Fibroblast of the conjunctiva (primary cell): ENCODE measurements at regions not wholly inside any gene's neighbourhood (a gene's known extent, or its start where the extent isn't known, plus 50 kb on each side); places are given as distances from the start of the nearest gene placed in this dataset.
A peak's percentile ranks its signal among the peaks of the same experiment; 100 is the strongest.

ENCODE experiments used
- DNase-seq: peaks from one replicate; pipeline ENCODE4 v3.0.0-alpha.2; 2010; ENCODE audit warnings: low read depth

DNA sequence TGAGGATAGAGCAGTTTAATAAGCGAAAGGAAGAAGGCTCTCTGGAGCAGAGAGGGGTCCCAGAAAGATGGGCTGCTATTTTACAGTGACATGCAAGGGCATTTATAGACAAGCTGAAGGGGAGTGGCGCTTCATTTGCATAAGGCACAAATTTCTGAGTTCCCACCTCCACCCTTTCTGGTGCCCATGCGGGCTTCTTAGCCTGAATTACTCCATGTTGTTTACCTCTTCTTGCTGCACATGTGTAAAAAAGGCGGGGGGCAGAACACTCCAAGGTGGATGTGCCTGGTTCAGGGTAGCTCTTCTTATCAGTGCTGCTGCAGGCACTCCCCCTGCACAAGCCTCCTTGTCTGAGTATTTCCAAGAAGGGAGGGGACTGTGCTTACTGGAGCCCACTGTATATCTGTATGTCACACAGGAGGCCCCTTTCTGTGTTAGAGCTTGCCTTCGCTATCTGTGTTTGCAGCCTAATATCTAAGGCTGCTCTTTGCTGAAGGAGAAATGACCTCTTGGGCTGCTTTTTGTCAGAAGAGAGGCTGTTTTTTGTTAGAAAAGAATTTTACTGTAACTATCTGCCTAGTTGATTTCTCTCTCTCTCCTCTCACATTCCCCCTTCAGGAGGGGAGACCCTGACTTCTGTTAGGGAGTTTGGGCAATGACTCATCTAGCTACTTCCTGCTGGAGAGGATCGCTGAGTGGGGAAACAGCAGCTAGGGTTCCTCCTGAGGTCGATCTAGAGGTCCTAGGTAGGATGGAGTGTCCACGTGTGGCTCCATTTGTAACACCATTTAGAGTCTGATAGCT, 1057.0 kb upstream of the CNTN5 start:
- no peak for DNase-seq

DNA sequence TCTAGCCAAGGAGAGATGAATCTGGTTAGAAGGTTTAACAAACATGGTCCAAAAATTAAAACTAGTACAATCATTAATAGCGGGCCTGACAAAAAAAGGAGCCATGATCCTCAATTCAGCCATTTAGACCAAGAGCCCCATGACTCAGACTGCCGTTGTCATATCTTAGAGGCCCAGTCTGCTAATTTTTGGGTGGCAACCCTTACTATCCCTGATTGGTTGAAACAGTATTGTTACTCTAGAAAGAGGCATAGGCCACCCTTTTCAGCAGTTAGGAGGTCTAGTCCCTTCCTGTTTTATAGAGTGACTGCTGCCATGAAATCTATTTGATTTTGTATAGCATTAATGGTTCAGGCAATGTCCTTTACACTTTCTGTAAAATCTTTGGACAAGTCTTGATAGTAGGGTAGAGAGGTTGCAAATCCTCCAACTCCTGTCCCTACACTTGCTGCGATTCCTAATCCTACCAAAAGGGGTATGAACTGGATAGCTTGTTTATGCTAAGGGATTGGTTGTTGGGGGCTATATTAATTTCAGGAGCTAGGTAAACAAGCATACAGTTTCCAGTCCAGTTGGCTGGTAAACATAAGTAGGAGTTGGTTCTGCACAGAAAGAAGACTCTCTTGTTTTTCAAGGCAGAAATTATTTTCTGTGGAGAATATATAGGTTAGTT, 1056.3 kb upstream of the CNTN5 start:
- DNase-seq, result no peak

DNA sequence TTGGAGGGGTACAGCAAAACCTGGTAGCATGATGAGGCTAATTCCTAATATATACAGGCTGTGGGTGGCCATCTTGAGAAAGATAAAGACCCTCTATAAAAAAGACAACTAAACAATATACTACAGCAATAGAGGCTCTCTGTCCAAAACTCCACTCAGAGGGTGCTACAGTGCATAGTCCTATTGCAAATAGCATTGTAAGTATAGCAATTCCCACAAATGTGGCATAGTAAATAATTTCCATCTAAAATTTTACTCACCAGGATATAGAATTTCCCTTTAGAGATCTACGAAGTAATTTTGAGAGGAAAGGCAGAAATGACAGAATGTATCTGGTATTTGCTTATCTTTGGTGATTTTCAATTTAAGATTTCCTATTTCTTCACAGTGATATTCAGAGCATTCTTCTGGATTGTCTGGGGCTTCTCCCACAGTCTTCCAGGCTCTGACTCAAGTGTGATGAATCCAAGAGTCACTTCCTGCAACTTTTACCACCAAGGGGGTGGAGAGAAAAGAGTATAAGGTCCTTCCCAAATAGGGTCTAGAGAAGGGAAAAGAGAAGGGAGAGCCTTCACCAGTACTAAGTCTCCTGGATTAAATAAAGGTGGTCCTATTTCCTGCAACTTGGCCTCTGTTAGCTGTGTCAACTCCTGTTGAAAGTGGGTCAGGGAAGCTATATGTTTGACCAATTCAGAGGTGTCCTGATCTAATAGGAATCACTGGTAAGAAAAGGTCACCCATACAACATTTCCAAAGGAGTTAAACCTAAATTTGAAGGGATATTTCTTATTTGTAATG, 1054.7 kb upstream of the CNTN5 start:
- peak; percentile 3 for DNase-seq

DNA sequence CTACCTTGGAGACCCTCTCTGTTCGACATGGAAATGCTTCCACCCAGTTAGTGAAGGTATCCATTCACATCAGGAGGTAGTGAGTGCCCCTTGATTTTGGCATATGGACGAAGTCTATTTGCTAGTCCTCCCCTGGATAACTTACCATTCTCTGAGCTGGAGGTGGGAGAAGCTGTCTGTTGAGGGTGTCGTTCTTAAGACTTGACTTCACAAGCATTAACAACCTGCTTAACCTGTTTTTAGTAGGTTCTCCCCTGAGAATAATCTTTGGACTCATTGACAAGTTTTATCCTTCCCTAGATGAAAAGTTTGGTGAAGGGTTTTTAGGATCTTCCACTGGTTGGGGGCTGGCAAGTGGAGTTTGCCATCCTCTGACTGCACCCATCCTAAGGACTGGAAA, 1053.8 kb upstream of the CNTN5 start:
- DNase-seq, result no peak

DNA sequence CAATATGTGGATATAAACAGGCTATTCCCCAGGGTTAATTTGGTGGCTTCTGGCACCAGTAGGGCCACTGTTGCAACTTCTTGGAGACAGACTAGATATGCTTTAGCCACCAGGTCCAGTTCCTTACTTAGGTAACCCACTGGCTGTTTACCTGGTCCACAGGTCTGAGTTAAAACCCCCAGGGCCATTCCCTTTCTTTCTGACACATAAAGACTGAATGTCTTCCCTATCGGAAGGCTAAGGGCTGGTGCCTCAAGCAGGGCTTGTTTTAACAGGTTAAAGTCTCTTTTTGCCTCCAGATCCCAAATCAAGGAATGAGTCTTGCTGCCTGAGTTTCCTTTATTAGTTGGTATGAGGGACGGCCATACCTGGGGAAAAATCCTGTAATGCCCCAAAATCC, 1052.7 kb upstream of the CNTN5 start:
- DNase-seq, result no peak

DNA sequence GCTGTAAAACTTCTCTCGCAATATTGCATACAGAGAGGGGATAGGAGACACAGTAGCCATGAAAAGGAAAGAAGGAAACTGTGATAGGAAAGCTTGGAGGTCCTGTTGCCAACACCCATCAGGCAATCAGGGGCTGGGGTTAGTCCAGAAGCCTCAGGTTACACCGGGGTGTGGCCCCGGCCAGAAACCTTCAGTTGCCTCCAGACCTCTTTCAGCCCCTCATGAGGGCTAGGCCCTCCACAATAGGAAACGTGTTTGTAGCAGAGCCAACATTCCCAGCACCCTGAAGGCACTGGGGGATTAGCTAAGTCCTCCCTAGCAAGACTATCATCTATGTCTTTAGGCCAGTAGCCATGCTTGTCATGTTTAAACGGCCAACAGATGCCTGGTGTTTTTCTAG, 1048.0 kb upstream of the CNTN5 start:
- DNase-seq, result no peak

DNA sequence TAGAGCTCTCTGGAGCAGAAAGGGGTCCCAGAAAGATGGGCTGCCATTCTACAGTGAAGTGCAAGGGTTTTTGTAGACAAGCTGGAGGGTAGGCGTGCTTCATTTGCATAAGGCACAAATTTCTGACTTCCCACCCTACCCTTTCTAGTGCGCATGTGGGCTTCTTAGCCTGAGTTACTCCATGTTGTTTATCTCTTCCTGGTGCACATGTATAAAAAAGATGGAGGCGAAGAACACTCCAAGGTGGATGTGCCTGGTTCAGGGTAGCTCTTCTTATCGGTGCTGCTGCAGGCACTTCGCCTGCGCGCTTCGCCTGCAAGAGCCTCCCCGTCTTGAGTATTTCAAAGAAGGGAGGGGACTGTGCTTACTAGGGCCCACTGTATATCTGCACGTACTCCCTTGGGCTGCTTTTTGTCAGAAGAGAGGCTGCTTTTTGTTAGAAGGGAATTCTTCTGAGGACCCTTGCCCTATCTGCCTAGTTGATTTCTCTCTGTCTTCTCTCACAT, 1047.3 kb upstream of the CNTN5 start:
- DNase-seq, result no peak

DNA sequence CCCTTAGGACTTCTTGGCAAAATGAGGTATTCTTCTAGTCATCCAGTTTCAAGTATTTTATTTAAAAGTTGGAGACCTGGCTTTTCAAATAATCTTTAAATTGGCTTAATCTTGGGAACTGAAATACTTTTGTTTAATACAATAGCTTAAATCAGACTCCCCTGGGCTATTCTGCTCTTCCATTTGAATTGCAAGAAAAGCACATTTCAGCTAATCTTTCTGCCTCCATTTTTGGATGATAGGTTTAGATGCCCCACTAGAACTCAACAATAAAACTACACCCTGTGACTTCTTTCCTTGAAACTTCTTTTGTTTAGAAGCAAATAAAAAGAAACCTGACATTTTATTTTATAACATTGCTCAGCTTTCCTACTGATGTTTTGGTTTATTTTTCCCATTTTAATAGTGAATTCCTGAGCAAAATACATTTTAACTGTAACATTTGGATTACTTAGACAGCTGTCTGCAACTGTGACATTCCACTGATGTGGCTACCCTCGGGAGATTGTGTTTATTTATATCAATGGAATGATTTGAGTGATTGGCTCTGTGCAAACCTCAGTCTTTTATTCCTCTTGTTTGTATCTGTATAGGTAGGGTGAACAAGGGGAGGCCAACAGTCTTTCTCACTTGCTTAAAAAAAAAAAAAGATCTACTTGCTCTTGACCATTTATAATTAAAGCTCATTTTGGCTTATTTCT, 1045.8 kb upstream of the CNTN5 start:
- DNase-seq, result no peak

DNA sequence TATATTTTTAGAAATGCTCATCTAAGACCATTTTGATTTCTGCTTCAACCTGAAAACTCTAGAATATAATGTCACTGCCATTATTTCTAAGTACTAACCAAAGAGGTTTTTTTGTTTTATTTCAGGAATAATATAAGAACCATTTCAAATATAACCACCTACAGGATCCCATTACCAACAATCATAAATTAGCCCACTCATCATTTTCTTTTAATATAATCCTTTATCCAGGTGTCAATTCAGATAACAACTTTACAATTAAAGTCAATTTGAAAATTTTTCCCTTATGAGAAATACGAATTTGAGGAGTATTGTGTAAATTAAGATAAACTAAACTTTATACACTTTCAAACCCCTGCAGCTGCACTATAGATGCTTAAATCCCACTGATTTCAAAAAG, 1043.0 kb upstream of the CNTN5 start:
- DNase-seq, result no peak

DNA sequence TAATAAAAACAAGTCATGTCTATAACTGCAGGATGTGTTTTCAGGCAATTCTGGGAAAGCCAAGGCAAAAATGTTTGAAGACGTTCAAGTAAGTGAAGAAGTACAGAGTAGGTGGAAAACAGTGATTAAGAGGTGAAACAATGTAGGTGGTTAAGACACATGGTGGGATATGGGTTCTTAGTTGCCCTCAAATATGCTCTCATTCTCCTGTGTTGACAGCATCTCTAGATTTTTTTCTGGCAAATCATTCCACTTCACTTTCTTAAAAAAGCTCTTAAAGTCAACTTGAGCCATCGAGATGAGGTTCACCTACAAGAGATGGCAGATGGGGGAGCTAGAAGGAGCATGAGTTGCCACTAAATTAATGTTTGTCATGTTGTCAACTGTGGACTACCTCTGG, 1041.0 kb upstream of the CNTN5 start:
- DNase-seq, result no peak

DNA sequence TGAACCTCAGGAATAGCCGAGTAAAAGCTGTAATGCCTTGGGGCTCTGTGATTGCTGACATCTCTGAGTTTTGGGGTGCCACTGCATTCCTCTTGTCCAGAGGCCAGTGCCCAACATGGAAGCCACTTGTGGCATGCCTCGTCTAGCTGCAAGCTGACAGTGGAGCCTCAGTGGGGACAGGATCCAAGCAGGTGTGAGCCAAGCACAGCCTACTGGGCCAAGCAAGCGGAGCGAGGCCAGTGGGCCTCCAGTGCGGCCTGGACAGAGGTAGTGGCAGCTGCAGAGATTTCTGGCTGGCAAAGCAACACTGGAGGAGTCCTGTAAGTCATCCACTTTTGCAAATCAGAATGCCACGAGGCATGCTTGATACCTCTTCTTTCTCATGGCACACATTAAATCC, 1038.2 kb upstream of the CNTN5 start:
- DNase-seq, result no peak

DNA sequence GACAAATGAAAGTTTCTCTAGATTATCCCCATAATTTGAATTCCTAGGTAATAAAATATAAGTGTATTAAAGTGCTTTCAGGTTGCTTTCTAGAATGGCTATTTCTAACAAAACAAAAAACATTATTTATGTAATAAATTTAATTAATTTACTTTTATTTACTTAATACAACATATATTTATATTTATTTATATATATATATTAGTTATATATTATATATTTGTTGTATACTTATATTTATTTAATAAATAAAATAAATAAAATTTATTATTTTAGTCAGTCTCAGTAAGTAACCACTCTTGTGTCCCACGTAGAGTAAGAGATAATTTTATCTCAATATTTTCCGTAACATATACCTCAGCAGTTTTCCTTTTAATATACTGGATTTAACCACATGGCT, 1031.6 kb upstream of the CNTN5 start:
- no peak for DNase-seq

DNA sequence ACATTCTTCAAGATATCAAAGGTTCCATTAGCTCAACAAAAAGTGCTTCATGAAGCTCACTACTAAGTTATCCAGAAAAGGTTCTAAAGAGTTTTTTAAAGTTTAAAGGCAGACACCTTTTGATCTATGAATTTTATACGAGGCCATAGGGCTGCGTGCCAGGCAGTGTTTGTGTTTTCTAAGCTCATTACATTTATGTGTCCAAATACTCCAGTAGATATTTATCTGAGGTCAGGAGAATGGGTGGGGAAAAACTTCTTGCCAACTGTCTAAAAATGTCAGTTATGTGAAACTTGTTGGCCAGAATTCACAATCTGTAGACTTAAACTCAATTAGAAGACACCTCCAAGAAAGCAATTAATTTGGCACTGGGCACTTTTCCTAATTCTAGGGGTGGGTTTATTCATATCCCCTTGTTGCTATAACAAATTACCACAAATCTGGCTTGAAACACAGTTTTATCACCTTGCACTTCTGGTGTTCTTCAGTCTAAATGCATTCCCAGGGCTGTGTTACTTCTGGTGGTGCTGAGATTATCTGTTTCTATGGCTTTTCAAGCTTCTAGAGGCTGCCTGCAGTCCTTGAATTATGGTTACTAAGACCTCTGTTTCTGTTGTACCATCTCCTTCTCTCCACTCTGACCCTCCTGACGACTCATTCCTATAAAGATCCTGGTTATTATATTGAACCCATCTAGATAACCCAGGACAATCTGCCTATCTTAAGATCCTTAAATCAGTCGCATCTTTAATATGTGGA, 1030.4 kb upstream of the CNTN5 start:
- no peak for DNase-seq

DNA sequence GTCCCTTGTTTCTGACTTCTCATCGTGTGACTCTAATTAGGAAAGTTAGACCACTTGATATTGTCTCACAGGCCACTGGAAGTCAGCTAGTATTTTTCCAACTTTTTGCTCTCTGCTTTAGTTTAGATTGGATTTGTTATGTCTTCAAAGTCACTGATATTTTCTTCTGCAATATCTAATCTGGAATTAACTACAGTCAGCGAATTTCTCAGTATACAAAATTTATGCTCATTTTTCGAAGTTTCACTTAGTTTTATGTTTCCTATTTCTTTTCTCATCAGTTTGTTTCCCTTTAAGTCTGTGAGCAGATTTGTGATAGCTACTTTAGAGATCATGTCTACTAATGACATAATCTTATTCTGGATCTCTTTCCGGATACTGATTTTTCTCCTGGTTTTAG, 1027.2 kb upstream of the CNTN5 start:
- DNase-seq, result no peak

DNA sequence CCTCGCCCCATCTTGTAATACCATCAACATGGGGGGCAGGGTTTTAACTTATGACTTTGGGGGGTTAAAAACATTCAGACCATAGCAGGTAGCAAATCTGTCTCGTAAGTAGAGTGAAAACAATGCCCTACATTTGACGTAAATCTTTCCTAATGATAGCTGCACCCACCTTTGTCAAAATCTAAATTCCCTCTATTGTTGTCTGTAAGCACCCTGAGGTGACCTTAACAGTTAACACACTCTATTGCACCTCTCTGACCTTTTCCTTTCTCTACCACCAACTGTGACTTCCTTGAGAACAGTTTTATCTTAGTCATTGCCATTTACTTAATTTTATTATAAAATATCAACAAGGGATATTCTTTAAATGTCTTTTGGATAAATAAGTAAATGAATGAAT, 1024.9 kb upstream of the CNTN5 start:
- no peak for DNase-seq

DNA sequence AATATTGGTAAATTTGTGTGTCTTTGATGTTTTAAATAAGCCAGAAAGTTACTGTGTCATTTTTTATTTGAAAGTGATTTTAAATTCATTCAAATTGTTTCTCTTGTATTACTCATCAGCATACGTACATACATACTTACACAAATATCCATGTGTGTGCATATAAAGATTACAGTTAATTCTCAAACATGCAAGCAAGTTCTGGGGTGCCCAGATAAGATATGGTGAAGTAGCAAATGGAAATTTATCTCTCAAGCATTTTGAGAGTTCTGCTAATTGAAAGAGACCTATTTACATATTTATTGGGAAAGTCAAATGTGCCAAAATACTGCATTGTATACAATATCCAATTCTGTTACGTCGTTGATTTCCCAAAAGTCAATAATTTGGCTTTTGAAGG, 1024.0 kb upstream of the CNTN5 start:
- DNase-seq, result no peak

DNA sequence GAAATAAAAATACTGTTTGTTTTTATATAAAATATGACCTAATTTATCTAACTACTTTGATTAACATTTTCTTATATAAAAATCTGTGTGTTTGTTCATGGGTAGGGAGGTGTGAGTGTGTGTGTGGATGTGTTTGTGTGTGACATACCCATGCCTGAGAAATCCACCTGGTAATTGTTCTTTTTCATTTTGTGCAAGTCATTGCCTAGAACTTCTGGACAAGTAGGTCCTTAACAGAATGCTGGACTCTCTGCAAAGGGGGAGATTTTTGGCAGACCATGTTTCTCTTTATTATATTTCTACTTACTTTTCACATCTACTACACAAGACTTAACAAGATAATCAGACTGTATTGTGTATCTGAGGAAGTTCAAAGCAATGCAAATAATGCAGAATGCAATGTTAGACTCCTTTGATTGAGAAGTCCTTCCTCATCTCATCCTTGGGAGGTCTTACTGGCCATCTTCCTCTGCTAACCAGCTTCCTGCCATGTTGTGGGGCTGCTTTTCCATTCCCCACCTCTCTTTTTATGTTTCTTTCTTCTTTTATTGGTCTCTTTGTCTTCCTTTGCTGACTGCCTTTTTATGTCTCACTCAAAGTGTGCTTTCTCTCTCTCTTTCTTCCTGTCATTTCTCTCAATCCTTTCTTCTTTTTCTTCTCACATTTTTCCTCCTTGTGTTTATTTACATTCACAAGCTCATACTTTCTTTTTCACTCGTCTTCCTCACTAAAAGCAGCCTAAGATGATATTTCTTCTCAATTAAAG, 1017.0 kb upstream of the CNTN5 start:
- DNase-seq, result no peak

DNA sequence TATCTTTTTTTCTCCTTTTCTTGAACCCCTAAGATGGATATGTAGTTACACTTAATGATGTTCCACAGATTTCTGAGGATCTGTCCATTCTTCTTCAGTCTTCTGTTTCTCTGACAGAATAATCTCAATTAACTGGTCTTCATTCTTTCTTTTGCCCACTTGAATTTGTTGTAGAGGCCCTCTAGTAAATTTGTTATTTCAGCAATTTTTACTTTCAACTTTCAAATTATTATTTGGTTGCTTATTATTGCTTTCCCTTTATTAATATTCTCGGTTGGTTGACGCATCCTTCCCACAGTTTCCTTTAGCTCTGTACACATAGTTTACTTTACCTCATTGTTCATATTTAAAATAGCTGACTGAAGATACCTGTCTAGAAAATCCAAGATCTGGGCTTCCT, 1013.7 kb upstream of the CNTN5 start:
- DNase-seq, result no peak

DNA sequence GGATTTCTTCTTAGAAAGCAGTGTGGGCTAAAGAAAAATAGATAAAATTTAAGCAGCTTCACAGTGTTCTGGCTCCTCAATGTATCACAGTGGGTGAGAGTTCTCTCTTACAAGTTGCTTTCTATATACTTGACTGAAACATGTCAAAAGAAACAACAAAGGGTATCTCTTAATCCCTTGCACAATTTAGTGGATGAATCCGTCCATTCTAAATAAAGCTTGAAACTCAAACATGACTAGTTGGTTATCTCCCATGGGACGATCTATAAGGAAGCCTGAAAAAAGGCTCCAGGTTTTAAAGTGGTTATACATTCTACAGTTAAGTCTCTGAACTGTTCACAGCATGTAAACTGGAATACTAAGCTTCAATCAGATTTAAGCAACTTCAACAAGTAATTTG, 993.1 kb upstream of the CNTN5 start:
- DNase-seq, result no peak

DNA sequence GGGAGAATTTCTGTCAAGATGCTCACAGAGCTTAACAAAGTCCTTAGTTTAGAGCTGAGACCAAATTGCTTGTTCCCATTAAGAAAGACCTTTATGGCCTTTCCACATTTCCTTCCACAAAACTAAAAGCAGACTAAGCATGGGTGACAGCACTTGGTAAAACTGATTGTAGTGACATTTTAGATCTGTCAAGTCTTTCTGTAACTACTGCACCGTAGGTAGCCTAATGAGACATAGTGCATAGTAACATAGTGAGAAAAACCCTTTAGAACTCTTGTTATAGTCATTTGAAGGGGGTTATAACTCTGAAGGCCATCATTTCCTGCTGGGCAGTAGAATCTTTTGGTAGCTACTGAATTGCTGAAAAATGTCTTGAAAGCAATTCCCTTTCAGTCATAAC, 990.9 kb upstream of the CNTN5 start:
- DNase-seq, result no peak

DNA sequence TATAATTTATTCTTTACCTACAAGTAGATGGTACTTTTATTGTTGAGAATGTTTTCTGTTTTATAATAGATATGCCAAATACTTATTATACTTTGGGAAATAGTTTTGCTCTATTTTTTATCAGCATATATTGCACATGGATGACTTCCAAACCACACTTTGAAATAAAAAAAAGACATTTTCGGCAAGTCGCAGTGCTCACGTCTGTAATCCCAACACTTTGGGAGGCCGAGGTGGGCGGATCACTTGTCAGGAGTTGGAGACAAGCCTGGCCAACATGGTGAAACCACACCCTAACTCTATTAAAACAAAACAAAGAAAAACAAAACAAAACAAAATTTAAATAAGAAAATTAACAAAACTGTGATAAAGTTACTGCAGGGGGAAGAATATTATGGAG, 983.9 kb upstream of the CNTN5 start:
- DNase-seq, result no peak
